ENCODE measurements at regions not wholly inside any gene's neighbourhood (a gene's known extent, or its start where the extent isn't known, plus 50 kb on each side); places are given as distances from the start of the nearest gene placed in this dataset.

- no peaks in the 10 kb centered on the region for H3K9me3 ChIP-seq
- H3K27me3 ChIP-seq: no peaks in the 10 kb centered on the region
- TF ChIP-seq CTCF (IDR thresholded peaks at IDR 0.05): no peak
- no peaks in the 10 kb centered on the region for H3K36me3 ChIP-seq
- H3K4me3 ChIP-seq: no peak overlapping the region
- no peak overlapping the region for H3K9ac ChIP-seq (ENCODE audit: low read depth in 2 of 2, low read length in 2 of 2)
- H3K27ac ChIP-seq: no peak overlapping the region
- no peak for DNase-seq
- no peaks in the 10 kb centered on the region for H3K4me1 ChIP-seq
- intact Hi-C loops (cut with DNase I): no loop called here
Measured at GRCh38 chr3:152037297-152037696, 163.9 kb downstream of the SUCNR1 start.

GRCh38 chr3:152037953-152038352 is 164.5 kb downstream of the SUCNR1 start:
- intact Hi-C loops (cut with DNase I): no loop called here
- H3K9me3 ChIP-seq: no peaks in the 10 kb centered on the region
- DNase-seq: no peak

GRCh38 chr3:152038490-152038889 is 165.0 kb downstream of the SUCNR1 start:
- Histone ChIP-seq H3K27me3 (no peaks in the 10 kb centered on the region), H3K4me1 (no peaks in the 10 kb centered on the region), H3K4me3 (no peak overlapping the region), H3K27ac (no peak overlapping the region), H3K9me3 (no peaks in the 10 kb centered on the region), H3K9ac (ENCODE audit: low read depth in 2 of 2, low read length in 2 of 2) (no peak overlapping the region), H3K36me3 (no peaks in the 10 kb centered on the region)
- TF ChIP-seq CTCF (IDR thresholded peaks at IDR 0.05): no peak
- intact Hi-C loops (cut with DNase I): no loop called here
- DNase-seq: no peak

More at GRCh38 chr3:152037953-152038352, 164.5 kb downstream of the SUCNR1 start:
- Histone ChIP-seq H3K36me3 (no peaks in the 10 kb centered on the region), H3K4me1 (no peaks in the 10 kb centered on the region), H3K27me3 (no peaks in the 10 kb centered on the region), H3K4me3 (no peak overlapping the region), H3K9ac (ENCODE audit: low read depth in 2 of 2, low read length in 2 of 2) (no peak overlapping the region), H3K27ac (no peak overlapping the region)
- TF ChIP-seq CTCF (IDR thresholded peaks at IDR 0.05): no peak

- intact Hi-C loops (cut with DNase I): no loop called here
- H3K9me3 ChIP-seq: no peaks in the 10 kb centered on the region
- no peaks in the 10 kb centered on the region for H3K4me1 ChIP-seq
- no peak overlapping the region for H3K4me3 ChIP-seq
- TF ChIP-seq CTCF (IDR thresholded peaks at IDR 0.05): no peak
- H3K36me3 ChIP-seq: no peaks in the 10 kb centered on the region
- DNase-seq: no peak
- no peak overlapping the region for H3K9ac ChIP-seq (ENCODE audit: low read depth in 2 of 2, low read length in 2 of 2)
- no peaks in the 10 kb centered on the region for H3K27me3 ChIP-seq
- no peak overlapping the region for H3K27ac ChIP-seq
Measured at GRCh38 chr3:152039887-152040286, 166.4 kb downstream of the SUCNR1 start.

- TF ChIP-seq CTCF (IDR thresholded peaks at IDR 0.05): no peak
- no peak for DNase-seq
- Histone ChIP-seq H3K4me1 (no peaks in the 10 kb centered on the region), H3K9me3 (no peaks in the 10 kb centered on the region), H3K9ac (ENCODE audit: low read depth in 2 of 2, low read length in 2 of 2) (no peak overlapping the region), H3K4me3 (no peak overlapping the region), H3K27me3 (no peaks in the 10 kb centered on the region), H3K36me3 (no peaks in the 10 kb centered on the region), H3K27ac (no peak overlapping the region)
- intact Hi-C loops (cut with DNase I): no loop called here
Measured at GRCh38 chr3:152040319-152040718, 166.9 kb downstream of the SUCNR1 start.

GRCh38 chr3:152043620-152044019 is 170.2 kb downstream of the SUCNR1 start:
- H3K27ac ChIP-seq: no peak overlapping the region
- H3K9me3 ChIP-seq: no peaks in the 10 kb centered on the region
- no peak overlapping the region for H3K4me3 ChIP-seq
- H3K9ac ChIP-seq (ENCODE audit: low read depth in 2 of 2, low read length in 2 of 2): no peak overlapping the region
- TF ChIP-seq CTCF (IDR thresholded peaks at IDR 0.05): no peak
- no peaks in the 10 kb centered on the region for H3K36me3 ChIP-seq
- DNase-seq: no peak
- no peaks in the 10 kb centered on the region for H3K4me1 ChIP-seq
- intact Hi-C loops (cut with DNase I): no loop called here
- H3K27me3 ChIP-seq: no peaks in the 10 kb centered on the region

All from colonic mucosa (tissue), 4 donors.